Subcutaneous abdominal adipose tissue (tissue), 5 donors: ENCODE measurements at regions not wholly inside any gene's neighbourhood (a gene's known extent, or its start where the extent isn't known, plus 50 kb on each side); places are given as distances from the start of the nearest gene placed in this dataset.

ENCODE experiments used
- H3K27ac ChIP-seq: one replicate; pipeline ENCODE4 v1.7.0; 2013; ENCODE audit warnings: low read depth, mild to moderate bottlenecking, inconsistent platforms, low read length, moderate library complexity
- H3K27me3 ChIP-seq, 5 donors: one replicate each; pipeline ENCODE4 v1.7.0; 2013; ENCODE audit warnings: low read length in 5 of 5, inconsistent platforms in 1 of 5; ENCODE audit not compliant: control insufficient read depth in 5 of 5, insufficient read depth in 4 of 5
- H3K36me3 ChIP-seq, 5 donors: one replicate each; pipeline ENCODE4 v1.7.0; 2013; ENCODE audit warnings: low read length in 5 of 5; ENCODE audit not compliant: control insufficient read depth in 5 of 5, insufficient read depth in 5 of 5
- H3K4me1 ChIP-seq, 5 donors: one replicate each; pipeline ENCODE4 v1.7.0; 2013; ENCODE audit warnings: low read length in 5 of 5, mild to moderate bottlenecking in 3 of 5, moderate library complexity in 1 of 5; ENCODE audit not compliant: control insufficient read depth in 5 of 5, insufficient read depth in 5 of 5
- H3K4me3 ChIP-seq, 5 donors: one replicate each; pipeline ENCODE4 v1.7.0; 2013; ENCODE audit warnings: low read length in 5 of 5, low read depth in 1 of 5
- H3K9ac ChIP-seq, 5 donors: one replicate each; pipeline ENCODE4 v1.7.0; 2013; ENCODE audit warnings: low read length in 5 of 5, mild to moderate bottlenecking in 4 of 5, moderate library complexity in 3 of 5
- H3K9me3 ChIP-seq, 5 donors: one replicate each; pipeline ENCODE4 v1.7.0; 2013; ENCODE audit warnings: low read length in 5 of 5; ENCODE audit not compliant: control insufficient read depth in 5 of 5
- donor health status: healthy.
- donor health status: healthy.
- donor health status: healthy.
- donor health status: healthy.
- donor health status: healthy.

GRCh38 chr5:98588215-98588614 lies 185.2 kb upstream of the RGMB start:
- Histone ChIP-seq H3K27ac (no peak overlapping the region), H3K4me3 (no peak overlapping the region), H3K9ac (no peak overlapping the region), H3K9me3 (peaks cover 0 to 3% (median 2%) of the 10 kb centered on the region in 5 donors), H3K36me3 (no peaks in the 10 kb centered on the region), H3K4me1 (no peaks in the 10 kb centered on the region), H3K27me3 (no peaks in the 10 kb centered on the region)

GRCh38 chr5:98593418-98593817 lies 180.0 kb upstream of the RGMB start:
- Histone ChIP-seq H3K36me3 (no peaks in the 10 kb centered on the region), H3K4me1 (no peaks in the 10 kb centered on the region), H3K27me3 (no peaks in the 10 kb centered on the region), H3K4me3 (no peak overlapping the region), H3K27ac (no peak overlapping the region), H3K9me3 (peaks cover 0 to 3% (median 2%) of the 10 kb centered on the region in 5 donors), H3K9ac (no peak overlapping the region)

DNA sequence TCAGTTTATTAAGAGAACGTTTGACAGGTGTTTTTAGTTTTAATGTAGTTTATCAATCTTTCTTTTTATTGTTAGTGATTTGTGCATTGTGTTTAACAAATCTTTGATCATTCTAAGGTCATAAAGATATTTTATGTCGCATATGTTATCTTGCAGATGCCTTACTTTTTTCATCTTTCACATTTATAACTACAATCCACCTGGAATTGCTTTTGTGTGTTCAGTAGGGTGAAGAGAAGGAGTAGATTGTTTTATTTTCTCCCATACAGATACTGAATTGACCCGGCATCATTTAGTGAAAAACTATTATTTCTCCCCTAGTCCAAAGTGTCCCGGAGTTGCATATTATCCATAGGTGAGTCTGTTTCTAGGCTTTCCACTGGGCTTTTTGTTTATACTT lies 179.4 kb upstream of the RGMB start:
- no peaks in the 10 kb centered on the region for H3K4me1 ChIP-seq
- H3K4me3 ChIP-seq = no peak overlapping the region
- H3K27ac ChIP-seq = no peak overlapping the region
- peaks cover 0 to 3% (median 2%) of the 10 kb centered on the region in 5 donors for H3K9me3 ChIP-seq
- no peak overlapping the region for H3K9ac ChIP-seq
- H3K36me3 ChIP-seq = no peaks in the 10 kb centered on the region
- H3K27me3 ChIP-seq = no peaks in the 10 kb centered on the region

- Histone ChIP-seq H3K4me3 (no peak overlapping the region), H3K9ac (no peak overlapping the region), H3K36me3 (no peaks in the 10 kb centered on the region), H3K27ac (no peak overlapping the region), H3K27me3 (no peaks in the 10 kb centered on the region), H3K4me1 (no peaks in the 10 kb centered on the region), H3K9me3 (no peaks in the 10 kb centered on the region)
Observed at GRCh38 chr5:98599016-98599415, 174.4 kb upstream of the RGMB start.

- Histone ChIP-seq H3K27ac (no peak overlapping the region), H3K4me3 (no peak overlapping the region), H3K36me3 (no peaks in the 10 kb centered on the region), H3K9ac (no peak overlapping the region), H3K9me3 (no peaks in the 10 kb centered on the region), H3K27me3 (no peaks in the 10 kb centered on the region), H3K4me1 (no peaks in the 10 kb centered on the region)
Observed at GRCh38 chr5:98602534-98603112, 170.8 kb upstream of the RGMB start.

DNA sequence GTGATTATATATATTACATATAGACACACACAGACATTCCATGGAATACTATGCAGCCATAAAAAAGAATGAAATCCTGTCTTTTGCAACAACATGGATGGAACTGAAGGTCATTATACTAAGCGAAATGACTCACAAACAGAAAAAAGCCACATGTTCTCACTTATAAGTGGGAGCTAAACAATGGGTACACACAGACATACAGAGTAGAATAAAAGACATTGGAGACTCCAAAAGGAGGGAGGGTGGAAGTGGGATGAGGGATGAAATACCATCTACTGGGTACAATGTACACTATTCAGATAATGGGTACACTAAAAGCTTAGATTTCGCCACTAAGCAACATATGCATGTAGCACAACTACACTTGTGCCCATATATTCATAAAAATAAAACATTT lies 170.0 kb upstream of the RGMB start:
- Histone ChIP-seq H3K27me3 (no peaks in the 10 kb centered on the region), H3K4me1 (no peaks in the 10 kb centered on the region), H3K9me3 (no peaks in the 10 kb centered on the region), H3K9ac (no peak overlapping the region), H3K4me3 (no peak overlapping the region), H3K27ac (no peak overlapping the region), H3K36me3 (no peaks in the 10 kb centered on the region)

GRCh38 chr5:98604301-98604700 lies 169.2 kb upstream of the RGMB start:
- H3K27ac ChIP-seq = no peak overlapping the region

GRCh38 chr5:98604721-98605425 lies 168.6 kb upstream of the RGMB start:
- Histone ChIP-seq H3K27ac (no peak overlapping the region), H3K27me3 (no peaks in the 10 kb centered on the region), H3K4me3 (no peak overlapping the region), H3K9me3 (no peaks in the 10 kb centered on the region), H3K9ac (no peak overlapping the region), H3K4me1 (no peaks in the 10 kb centered on the region), H3K36me3 (no peaks in the 10 kb centered on the region)

More at GRCh38 chr5:98604301-98604700, 169.2 kb upstream of the RGMB start:
- Histone ChIP-seq H3K9ac (no peak overlapping the region), H3K4me1 (no peaks in the 10 kb centered on the region), H3K4me3 (no peak overlapping the region), H3K36me3 (no peaks in the 10 kb centered on the region), H3K27me3 (no peaks in the 10 kb centered on the region), H3K9me3 (no peaks in the 10 kb centered on the region)

- no peak overlapping the region for H3K9ac ChIP-seq
- H3K36me3 ChIP-seq = no peaks in the 10 kb centered on the region
- H3K4me3 ChIP-seq = no peak overlapping the region
- no peaks in the 10 kb centered on the region for H3K4me1 ChIP-seq
- H3K9me3 ChIP-seq = no peaks in the 10 kb centered on the region
- no peaks in the 10 kb centered on the region for H3K27me3 ChIP-seq
- no peak overlapping the region for H3K27ac ChIP-seq
Observed at GRCh38 chr5:98605426-98605825, 168.0 kb upstream of the RGMB start.

DNA sequence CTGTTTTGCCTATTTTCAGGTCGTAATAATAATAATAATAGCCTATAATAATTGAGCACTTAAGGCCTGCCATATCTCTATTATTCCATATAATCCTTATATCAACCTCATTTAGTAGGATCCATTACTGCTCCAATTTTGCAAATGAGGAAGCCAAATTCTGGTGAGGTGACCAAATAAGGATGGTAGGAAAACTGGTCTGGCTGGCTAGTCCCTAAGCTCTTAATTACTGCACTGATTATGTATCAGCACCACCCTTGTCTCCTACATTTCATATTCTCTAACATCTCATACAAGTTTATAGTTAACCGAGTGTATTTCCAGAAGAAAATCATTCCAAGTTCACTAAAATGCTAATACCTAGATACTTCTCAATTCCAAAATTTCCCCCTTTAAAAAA lies 166.5 kb upstream of the RGMB start:
- H3K4me3 ChIP-seq = no peak overlapping the region
- H3K36me3 ChIP-seq = no peaks in the 10 kb centered on the region
- no peak overlapping the region for H3K9ac ChIP-seq
- no peak overlapping the region for H3K27ac ChIP-seq
- no peaks in the 10 kb centered on the region for H3K27me3 ChIP-seq
- no peaks in the 10 kb centered on the region for H3K9me3 ChIP-seq
- H3K4me1 ChIP-seq = no peaks in the 10 kb centered on the region
